OCI-LY3 (cell line): ENCODE measurements at regions not wholly inside any gene's neighbourhood (a gene's known extent, or its start where the extent isn't known, plus 50 kb on each side); places are given as distances from the start of the nearest gene placed in this dataset.

Experiments
- EZH2phosphoT487 ChIP-seq: fragments of 200-600 bp; shearing (Covaris generic); IDR thresholded peaks from 2 replicates; pipeline ENCODE4 v1.6.1; 2018; ENCODE audit warnings: antibody characterized with exemption, mixed run types, low read depth
- TF ChIP-seq, protein P1 (sequence below): fragments of 200-600, 300-600 bp; sonication (generic); IDR thresholded peaks from 2 replicates; pipeline ENCODE4 v1.5.1; 2014; ENCODE audit warnings: antibody characterized with exemption, low read length, low read depth

DNA sequence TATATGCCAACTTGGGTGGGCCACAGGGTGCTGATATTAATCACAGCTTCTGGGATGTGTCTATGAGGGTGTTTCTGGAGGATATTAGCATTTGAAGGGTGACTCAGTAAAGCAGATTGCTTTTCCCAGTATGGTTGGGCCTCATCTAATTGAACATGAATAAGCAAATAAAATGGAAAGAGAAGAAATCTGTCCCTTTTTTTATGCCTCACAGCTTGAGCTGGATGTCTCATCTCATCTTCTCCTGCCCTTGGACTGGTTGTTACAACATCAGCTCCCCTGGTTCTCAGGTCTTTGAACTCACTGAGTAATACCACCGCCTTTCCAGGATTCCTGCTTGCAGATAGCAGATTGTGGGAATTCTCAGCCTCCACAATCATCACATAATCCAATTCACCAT, 1149.2 kb downstream of the PCDH18 start:
- TF ChIP-seq, protein P1, sequence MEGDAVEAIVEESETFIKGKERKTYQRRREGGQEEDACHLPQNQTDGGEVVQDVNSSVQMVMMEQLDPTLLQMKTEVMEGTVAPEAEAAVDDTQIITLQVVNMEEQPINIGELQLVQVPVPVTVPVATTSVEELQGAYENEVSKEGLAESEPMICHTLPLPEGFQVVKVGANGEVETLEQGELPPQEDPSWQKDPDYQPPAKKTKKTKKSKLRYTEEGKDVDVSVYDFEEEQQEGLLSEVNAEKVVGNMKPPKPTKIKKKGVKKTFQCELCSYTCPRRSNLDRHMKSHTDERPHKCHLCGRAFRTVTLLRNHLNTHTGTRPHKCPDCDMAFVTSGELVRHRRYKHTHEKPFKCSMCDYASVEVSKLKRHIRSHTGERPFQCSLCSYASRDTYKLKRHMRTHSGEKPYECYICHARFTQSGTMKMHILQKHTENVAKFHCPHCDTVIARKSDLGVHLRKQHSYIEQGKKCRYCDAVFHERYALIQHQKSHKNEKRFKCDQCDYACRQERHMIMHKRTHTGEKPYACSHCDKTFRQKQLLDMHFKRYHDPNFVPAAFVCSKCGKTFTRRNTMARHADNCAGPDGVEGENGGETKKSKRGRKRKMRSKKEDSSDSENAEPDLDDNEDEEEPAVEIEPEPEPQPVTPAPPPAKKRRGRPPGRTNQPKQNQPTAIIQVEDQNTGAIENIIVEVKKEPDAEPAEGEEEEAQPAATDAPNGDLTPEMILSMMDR = no peak
- TF ChIP-seq EZH2phosphoT487 = no peak
